Superior temporal gyrus (tissue), 1 donor: ENCODE measurements at regions not wholly inside any gene's neighbourhood (a gene's known extent, or its start where the extent isn't known, plus 50 kb on each side); places are given as distances from the start of the nearest gene placed in this dataset.
"Not testable (repeated sequence)": the region's sequence is repeated elsewhere in the genome, so short reads cannot be mapped to it uniquely, and the experiment has no call there.

ENCODE experiments used
- DNase-seq: peaks from one replicate; pipeline ENCODE4 v3.0.0-alpha.2; 2016; ENCODE audit errors: extremely low spot score

DNA sequence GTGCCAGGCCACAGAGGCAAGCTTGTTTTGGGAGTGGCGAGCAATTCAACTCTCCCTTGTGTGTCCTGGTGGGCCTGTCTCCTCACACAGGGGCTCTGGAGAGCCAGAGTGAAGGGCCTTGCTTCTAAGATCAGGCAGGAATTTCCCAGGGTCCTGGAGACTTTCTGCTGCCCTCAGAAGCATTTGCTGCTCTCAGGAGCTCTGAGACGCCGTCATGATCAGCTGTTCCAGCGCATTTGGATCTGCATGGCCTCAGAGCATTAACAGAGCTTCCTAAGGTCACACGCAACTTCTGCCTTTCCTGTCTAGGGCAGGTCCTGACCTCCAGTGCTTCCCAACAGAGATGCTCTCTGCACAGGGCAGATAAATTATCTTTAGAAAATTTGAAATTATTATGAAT is 52.2 kb upstream of the C10orf90 start:
- DNase-seq: no peak

DNA sequence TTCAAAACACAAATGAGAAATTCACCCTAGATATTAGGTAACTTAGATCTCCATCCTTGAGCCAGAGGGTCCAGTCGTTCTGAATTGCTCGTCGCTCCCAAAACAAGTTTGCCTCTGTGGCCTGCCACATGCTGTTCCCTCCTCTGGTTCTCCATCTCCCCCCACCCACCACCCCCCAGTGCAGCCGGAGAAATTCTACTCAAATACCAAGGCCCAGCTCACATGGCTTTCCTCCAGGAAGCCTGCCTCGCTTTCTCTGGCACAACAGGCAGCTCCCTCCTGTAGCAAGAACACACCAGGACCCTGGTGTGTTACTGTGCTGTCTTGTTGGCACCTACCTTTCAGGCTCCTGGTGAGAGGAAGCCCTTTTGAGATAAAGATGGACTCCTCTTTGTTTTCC is 52.7 kb upstream of the C10orf90 start:
- no peak for DNase-seq

GRCh38 chr10:126729314-126729870 is 58.9 kb upstream of the C10orf90 start:
- no peak for DNase-seq

DNA sequence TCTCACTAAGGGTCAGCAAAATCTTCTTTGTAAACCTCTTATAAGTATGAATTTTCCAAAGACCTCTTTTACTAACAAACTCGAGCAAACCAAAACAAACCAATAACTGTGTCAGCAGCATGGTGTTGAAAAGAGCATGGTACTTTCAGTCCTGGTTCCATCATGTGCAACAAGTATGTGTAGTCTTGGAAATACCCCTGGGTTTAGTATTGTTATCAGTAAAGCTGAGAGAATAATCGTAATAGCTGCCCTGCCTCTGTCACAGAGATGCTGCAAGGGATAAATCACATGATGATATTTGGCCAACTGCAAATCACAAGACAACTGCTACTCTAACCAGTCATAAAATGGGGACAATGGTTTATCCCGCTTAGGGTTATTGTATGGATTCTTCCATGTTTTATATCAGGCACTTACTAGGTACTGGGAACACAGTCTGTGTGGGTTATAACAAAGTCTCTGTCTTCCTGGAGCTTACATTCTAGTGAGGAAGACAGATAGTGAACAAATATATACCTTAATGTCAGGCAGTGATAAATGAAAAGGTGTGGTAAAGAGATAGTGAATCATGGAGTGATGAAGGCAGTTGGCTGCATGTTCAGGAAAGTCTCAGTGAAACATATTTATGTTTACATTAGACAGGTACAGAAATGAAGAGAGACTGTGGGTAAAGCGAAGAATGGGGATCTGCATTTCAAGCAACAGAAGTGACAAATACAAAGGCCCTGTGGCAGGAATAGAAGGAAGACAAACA is 60.5 kb upstream of the C10orf90 start:
- no peak for DNase-seq

GRCh38 chr10:126731610-126731990 is 61.1 kb upstream of the C10orf90 start:
- no peak for DNase-seq

DNA sequence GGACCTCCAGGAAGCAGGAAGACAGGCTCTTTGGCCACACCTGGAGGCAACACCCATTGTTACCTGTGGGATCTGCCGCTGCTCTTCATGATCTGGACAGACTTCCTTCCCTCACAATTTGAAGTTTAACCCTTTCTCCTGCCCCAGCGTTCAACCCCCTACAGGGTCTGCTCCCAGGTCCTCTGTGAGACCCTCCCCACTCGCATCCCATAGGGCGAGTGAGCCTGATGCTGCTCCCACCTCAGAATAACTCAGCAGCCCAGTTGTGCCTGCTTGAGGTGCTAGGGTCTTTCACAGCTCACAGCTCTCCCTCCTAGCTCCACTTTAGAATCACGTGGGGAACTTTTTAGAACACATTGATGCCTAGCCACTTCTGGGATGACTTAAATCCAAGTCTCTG is 61.8 kb upstream of the C10orf90 start:
- DNase-seq: no peak

- DNase-seq: no peak
Observed at GRCh38 chr10:126732868-126733267, 62.4 kb upstream of the C10orf90 start.

DNA sequence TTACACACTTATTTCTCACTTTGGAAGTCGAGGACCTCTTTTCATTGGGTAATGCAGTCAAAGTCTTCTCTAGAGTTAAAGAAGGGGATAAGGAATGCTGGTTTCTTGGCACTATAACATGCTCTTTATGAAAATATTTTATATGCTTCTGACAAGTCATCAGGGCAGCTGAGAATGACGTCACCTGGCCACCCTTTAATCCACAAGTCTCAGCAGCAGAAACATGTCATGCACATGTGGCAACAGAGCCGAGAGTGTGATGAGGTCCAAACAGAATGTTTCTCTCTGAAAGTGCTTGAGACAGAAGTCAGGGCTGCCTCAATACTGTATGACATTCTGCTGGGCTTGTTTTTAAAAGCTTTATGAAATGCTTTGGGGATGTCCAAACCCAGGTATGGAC is 63.5 kb upstream of the C10orf90 start:
- no peak for DNase-seq

DNA sequence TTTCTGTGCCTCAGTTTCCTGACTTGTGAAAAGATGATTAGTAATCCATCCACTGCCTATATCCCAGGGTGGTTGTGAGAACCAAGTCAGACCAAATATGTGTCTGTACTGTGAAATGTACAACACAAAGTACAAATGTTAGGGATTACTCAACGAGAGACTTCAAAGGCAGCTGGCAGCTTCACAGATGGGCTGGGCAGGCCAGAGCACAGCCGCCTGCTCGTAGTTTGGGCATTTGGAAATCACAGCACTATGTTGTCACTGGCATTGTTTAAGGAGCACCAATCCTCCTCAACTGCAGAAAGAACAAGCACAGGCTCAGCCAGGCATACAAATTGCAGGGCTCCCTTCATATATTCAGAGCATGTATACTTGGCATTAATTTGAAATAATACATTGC is 64.5 kb upstream of the C10orf90 start:
- peak; percentile 26 for DNase-seq

DNA sequence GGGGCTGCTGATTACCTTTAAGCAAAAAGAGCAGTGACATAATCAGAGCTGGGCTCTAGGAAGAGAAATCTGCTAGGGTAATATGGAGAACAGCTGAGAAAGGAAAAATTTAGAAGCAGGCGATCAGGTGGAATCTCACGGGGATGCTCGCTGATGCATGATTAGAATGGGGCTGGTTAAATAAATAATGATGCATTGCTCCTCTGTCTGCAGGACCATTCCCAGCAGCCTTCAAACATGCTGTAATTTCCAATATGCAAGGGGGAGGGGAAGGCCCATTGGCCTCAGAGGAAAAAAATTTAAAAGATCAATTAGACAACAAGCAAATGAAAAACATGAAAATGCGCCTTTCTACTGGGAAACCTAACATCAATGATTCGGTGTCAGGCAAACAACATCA is 65.6 kb upstream of the C10orf90 start:
- no peak for DNase-seq

DNA sequence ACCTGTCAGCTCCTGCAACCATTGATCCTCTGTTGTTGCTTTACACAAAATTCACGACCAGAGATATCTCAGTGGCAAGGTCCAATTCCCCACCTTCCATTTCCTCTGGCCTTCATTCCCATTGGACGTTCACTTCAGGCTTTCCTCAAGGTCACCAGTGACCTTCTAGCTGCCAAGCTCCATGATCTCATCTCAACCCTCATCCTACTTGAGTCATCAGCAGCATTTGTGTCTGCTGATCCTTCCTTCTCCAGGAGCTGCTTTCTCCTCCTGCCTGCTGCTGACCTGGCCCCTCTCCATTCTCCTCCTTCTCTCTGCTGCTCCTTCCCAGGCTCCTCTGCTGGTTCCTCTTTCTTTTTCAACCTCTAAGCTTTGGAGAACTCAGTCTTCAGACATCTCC is 66.2 kb upstream of the C10orf90 start:
- no peak for DNase-seq

GRCh38 chr10:126738001-126738400 is 67.5 kb upstream of the C10orf90 start:
- DNase-seq: no peak

DNA sequence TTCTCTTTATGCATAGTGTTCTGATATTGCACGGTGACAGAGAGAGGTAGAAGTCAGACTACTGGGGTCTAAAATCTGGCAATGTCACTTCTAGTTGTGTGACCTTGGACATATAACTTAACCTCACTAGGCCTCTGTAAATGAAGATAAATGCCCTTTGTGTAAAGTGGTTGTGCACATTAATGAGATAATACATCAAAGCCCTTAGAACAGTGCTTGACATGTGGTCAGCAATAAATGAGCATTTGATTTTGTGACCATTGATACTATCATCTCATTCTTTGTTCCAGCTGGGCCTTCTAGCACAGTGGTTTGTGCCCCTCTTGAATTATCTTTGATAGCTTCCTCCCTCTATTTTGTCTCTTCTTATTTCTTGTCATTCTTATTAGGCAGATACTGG is 74.1 kb upstream of the C10orf90 start:
- no peak for DNase-seq

- peak; percentile 95 for DNase-seq
Observed at GRCh38 chr10:126749015-126749655, 78.6 kb upstream of the C10orf90 start.

DNA sequence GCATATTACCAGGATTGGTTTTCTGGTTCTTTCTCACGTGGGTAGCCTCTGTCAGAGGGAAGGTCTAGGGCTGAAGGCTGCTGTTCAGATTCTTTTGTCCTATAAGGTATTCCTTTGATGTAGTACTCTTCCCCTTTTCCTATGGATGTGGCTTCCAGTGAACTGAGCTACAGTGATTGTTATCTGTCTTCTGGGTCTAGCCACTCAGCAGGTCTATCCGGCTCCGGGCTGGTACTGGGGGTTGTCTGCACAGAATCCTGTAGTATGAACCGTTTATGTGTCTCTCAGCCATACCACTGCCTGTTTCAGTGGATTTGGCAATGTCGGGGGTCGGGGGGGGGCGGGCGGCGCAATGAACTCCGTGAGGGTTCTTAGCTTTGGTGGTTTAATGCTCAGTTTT is 84.5 kb upstream of the C10orf90 start:
- DNase-seq: no peak

GRCh38 chr10:126758867-126759266 is 88.4 kb upstream of the C10orf90 start:
- DNase-seq: no peak

DNA sequence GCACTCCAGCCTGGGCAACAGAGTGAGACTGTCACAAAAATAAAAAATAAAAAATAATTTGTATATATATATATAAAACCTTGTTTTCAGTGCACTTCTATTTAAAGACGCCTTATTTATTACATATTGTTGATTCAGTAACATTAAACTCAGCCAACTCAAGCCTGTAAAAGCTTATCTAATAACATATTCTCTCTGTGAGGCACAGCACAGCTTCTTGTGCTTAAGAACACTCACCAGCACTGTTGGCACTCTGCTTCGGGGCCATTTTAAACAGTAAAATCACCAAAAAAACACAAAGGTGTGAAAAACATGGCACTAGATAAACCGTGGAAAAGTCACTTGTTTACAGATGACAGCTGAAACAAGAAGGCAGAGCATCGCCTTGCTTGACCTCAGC is 89.0 kb upstream of the C10orf90 start:
- DNase-seq: no peak

- not testable (repeated sequence) for DNase-seq
Observed at GRCh38 chr10:126766646-126767045, 96.2 kb upstream of the C10orf90 start.

GRCh38 chr10:126770809-126771208 is 100.3 kb upstream of the C10orf90 start:
- no peak for DNase-seq

GRCh38 chr10:126776168-126776567 is 105.7 kb upstream of the C10orf90 start:
- no peak for DNase-seq

DNA sequence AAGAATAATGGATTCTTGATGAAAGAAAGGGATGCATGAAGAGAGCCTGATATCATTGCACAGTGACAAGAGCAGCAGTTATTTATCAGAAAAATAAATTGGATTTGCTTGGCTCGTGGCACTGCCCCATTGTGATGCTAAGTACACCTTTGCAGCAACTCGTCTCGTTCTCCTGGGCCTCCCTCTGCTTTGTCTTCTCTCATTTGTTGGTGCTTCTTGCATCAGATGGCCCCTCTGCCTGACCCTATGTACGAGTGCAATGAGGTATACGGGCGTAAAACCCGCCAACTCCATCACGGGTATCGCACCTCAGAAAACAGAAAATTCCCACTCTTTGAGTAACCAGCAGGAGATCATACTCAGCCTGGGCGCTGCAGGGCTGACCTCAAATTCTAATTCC is 107.2 kb upstream of the C10orf90 start:
- DNase-seq: no peak

DNA sequence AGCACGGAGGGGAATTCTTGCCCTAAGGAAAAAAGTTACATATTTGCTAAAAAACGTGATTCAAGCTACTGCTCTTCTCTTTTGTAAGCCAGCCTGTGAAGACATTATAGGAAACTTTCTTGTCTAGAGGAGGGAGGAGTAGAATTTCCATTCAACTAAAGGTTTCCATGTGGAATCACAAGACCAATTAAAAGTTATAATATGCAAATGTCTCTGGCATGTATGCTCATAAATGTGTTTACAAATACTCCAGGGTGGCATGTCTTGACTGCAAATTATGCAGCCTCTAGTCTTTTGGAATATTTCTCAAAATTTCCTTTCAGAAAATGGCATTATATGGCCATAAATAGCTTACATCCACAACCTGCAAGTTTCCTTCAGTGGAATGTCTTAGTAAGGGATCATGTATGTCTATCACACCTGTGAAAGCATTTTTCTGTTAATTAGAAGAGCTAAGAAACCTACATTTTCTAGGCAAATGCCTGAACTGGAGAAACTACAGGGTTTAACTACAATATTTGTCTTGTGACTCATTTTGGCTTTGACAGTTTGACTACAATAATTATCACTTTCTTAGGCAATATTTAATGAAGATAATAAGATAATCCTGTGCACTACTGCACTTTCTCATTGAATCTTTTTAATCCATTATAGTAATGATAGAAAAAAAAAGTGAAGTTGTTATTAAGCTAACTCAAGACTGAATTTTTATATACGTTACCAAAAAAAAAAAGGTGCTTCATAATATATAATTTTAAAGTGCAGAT is 111.1 kb upstream of the C10orf90 start:
- no peak for DNase-seq
